HCT116 (cell line): ENCODE measurements at regions not wholly inside any gene's neighbourhood (a gene's known extent, or its start where the extent isn't known, plus 50 kb on each side); places are given as distances from the start of the nearest gene placed in this dataset.

Experiments used
- POLR2AphosphoS5 ChIP-seq: IDR thresholded peaks from 2 replicates; pipeline ENCODE4 v1.6.1; 2011; ENCODE audit warnings: mild to moderate bottlenecking, low read depth, low read length, moderate library complexity
- TF ChIP-seq, protein P1 (sequence below), 3 experiments: fragments of 200-600 bp in 1 of 3; sonication (generic) in 1 of 3; IDR thresholded peaks in 2 of 3; conservative IDR thresholded peaks in 1 of 3; 2 replicates each; pipeline ENCODE4 v1.5.1; 2012 to 2017; ENCODE audit warnings: low read depth in 2 of 3, low read length in 2 of 3, antibody characterized with exemption in 1 of 3, borderline replicate concordance in 1 of 3, control low read depth in 1 of 3, mild to moderate bottlenecking in 1 of 3, mixed read lengths in 1 of 3, mixed run types in 1 of 3, moderate library complexity in 1 of 3; ENCODE audit not compliant: insufficient read depth in 1 of 3
- TF ChIP-seq, protein P2 (sequence below): IDR thresholded peaks from 2 replicates; pipeline ENCODE4 v1.6.1; 2011; ENCODE audit warnings: mild to moderate bottlenecking, low read length, moderate library complexity; ENCODE audit not compliant: insufficient replicate concordance; ENCODE audit errors: extremely low read depth

DNA sequence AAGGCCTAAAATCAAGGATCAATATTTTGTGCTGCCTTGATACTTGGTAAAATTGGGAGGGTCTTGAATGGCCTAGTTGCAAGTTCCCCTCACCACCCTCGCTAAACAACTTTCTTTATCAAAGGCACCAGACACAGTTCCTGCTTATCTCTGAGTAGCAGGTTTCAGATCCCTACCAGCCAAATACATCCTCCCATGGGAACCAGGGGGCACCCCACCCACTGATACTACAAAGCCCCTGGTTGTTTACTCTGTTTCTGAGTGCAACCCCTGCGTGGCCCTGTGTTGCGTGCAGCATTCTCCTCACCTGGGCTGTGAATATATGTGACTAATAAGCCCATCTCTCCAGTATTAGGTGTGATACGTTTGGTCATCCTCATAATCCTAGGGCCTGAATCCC is 314.9 kb downstream of the DRD1 start:
- no peak for TF ChIP-seq POLR2AphosphoS5
- TF ChIP-seq, protein P1, sequence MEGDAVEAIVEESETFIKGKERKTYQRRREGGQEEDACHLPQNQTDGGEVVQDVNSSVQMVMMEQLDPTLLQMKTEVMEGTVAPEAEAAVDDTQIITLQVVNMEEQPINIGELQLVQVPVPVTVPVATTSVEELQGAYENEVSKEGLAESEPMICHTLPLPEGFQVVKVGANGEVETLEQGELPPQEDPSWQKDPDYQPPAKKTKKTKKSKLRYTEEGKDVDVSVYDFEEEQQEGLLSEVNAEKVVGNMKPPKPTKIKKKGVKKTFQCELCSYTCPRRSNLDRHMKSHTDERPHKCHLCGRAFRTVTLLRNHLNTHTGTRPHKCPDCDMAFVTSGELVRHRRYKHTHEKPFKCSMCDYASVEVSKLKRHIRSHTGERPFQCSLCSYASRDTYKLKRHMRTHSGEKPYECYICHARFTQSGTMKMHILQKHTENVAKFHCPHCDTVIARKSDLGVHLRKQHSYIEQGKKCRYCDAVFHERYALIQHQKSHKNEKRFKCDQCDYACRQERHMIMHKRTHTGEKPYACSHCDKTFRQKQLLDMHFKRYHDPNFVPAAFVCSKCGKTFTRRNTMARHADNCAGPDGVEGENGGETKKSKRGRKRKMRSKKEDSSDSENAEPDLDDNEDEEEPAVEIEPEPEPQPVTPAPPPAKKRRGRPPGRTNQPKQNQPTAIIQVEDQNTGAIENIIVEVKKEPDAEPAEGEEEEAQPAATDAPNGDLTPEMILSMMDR (IDR thresholded peaks at IDR 0.05 in 2 of 3, conservative IDR thresholded peaks at IDR 0.05 in 1 of 3; ENCODE audit: borderline replicate concordance in 1 of 3, insufficient read depth in 1 of 3, low read depth in 2 of 3, low read length in 2 of 3), result no peak
- TF ChIP-seq, protein P2, sequence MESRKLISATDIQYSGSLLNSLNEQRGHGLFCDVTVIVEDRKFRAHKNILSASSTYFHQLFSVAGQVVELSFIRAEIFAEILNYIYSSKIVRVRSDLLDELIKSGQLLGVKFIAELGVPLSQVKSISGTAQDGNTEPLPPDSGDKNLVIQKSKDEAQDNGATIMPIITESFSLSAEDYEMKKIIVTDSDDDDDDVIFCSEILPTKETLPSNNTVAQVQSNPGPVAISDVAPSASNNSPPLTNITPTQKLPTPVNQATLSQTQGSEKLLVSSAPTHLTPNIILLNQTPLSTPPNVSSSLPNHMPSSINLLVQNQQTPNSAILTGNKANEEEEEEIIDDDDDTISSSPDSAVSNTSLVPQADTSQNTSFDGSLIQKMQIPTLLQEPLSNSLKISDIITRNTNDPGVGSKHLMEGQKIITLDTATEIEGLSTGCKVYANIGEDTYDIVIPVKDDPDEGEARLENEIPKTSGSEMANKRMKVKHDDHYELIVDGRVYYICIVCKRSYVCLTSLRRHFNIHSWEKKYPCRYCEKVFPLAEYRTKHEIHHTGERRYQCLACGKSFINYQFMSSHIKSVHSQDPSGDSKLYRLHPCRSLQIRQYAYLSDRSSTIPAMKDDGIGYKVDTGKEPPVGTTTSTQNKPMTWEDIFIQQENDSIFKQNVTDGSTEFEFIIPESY, result no peak
